Gastrocnemius medialis (tissue), 4 donors: ENCODE measurements at regions not wholly inside any gene's neighbourhood (a gene's known extent, or its start where the extent isn't known, plus 50 kb on each side); places are given as distances from the start of the nearest gene placed in this dataset.

Source experiments
- CTCF ChIP-seq, 5 experiments: fragments of 450-650 bp in 3 of 5; fragments of 200-600 bp in 2 of 5; sonication (generic) in 2 of 5; IDR thresholded peaks in 4 of 5; conservative IDR thresholded peaks in 1 of 5; 1 replicate in 4 of 5; 2 replicates in 1 of 5; pipeline ENCODE4 v1.5.1; 2016 to 2019; ENCODE audit warnings: antibody characterized with exemption in 5 of 5, mild to moderate bottlenecking in 3 of 5, moderate library complexity in 3 of 5
- POLR2A ChIP-seq, 2 donors: fragments of 450-650 bp; IDR thresholded peaks; one replicate each; pipeline ENCODE4 v1.6.1; 2017; ENCODE audit warnings: antibody characterized with exemption in 2 of 2, mild to moderate bottlenecking in 2 of 2, moderate library complexity in 2 of 2

DNA sequence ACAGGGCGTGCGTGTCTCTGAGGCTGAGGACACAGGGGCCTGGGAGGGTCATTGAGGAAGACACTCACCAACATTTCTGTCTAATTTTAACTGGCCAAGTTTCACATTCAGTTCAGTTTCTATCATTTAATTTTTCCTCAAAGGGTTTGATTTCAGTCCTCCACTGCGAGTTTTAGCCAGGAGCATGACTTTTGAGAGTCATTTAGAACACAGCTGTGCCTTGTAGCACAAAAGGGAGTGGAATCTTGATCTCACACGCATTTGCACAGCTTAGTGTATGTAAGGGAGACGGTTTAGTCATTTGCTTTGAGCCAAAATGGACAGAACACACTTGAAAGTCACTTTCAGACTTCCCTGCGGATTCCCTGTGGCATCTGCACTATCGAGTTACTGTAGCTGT is 1090.8 kb downstream of the BCL11B start:
- TF ChIP-seq CTCF (IDR thresholded peaks at IDR 0.05 in 4 of 5, conservative IDR thresholded peaks at IDR 0.05 in 1 of 5): no peak
- TF ChIP-seq POLR2A (IDR thresholded peaks at IDR 0.05): no peak
